ENCODE measurements at regions not wholly inside any gene's neighbourhood (a gene's known extent, or its start where the extent isn't known, plus 50 kb on each side); places are given as distances from the start of the nearest gene placed in this dataset.

- TF ChIP-seq CTCF (optimal IDR thresholded peaks at IDR 0.05 in 1 of 3, IDR thresholded peaks at IDR 0.05 in 1 of 3, conservative IDR thresholded peaks at IDR 0.05 in 1 of 3; ENCODE audit: extremely low read depth in 1 of 3, insufficient read depth in 2 of 3, low read length in 3 of 3), result no peak
- no peak for TF ChIP-seq EZH2 (IDR thresholded peaks at IDR 0.05; ENCODE audit: low read length)
Measured at GRCh38 chr5:157942595-157942994, 83.7 kb upstream of the CLINT1 start.

All from keratinocyte (primary cell).